H9 (cell line): ENCODE measurements at regions not wholly inside any gene's neighbourhood (a gene's known extent, or its start where the extent isn't known, plus 50 kb on each side); places are given as distances from the start of the nearest gene placed in this dataset.

ENCODE experiments used
- DNase-seq: peaks from one replicate; pipeline ENCODE4 v3.0.0-alpha.2; 2017
- H2AFZ ChIP-seq: one replicate; pipeline ENCODE4 v1.6.1; 2013; ENCODE audit warnings: mild to moderate bottlenecking, low read length, control low read depth, moderate library complexity
- H2AK5ac ChIP-seq: 2 replicates; pipeline ENCODE4 v1.6.1; 2013; ENCODE audit warnings: low read length, control low read depth, mixed read lengths; ENCODE audit not compliant: insufficient read length
- H2BK120ac ChIP-seq: one replicate; pipeline ENCODE4 v1.6.1; 2013; ENCODE audit warnings: low read depth, mild to moderate bottlenecking, low read length, control low read depth, inconsistent platforms; ENCODE audit not compliant: poor library complexity, severe bottlenecking
- H2BK12ac ChIP-seq: 2 replicates; pipeline ENCODE4 v1.6.1; 2013; ENCODE audit warnings: low read length, control low read depth, mixed read lengths, low read depth; ENCODE audit not compliant: insufficient read length
- H2BK15ac ChIP-seq: 2 replicates; pipeline ENCODE4 v1.6.1; 2013; ENCODE audit warnings: low read depth, low read length, control low read depth
- H2BK20ac ChIP-seq: one replicate; pipeline ENCODE4 v1.6.1; 2013; ENCODE audit warnings: low read depth, mild to moderate bottlenecking, low read length, control low read depth, inconsistent platforms; ENCODE audit not compliant: poor library complexity, severe bottlenecking
- H2BK5ac ChIP-seq: 2 replicates; pipeline ENCODE4 v1.6.1; 2013; ENCODE audit warnings: low read length, control low read depth, mixed read lengths; ENCODE audit not compliant: insufficient read length
- H3K14ac ChIP-seq: 2 replicates; pipeline ENCODE4 v1.6.1; 2013; ENCODE audit warnings: low read length, control low read depth; ENCODE audit not compliant: insufficient read depth
- H3K18ac ChIP-seq: 2 replicates; pipeline ENCODE4 v1.6.1; 2013; ENCODE audit warnings: low read depth, mild to moderate bottlenecking, mixed read lengths, low read length, control low read depth; ENCODE audit not compliant: insufficient read length
- H3K23ac ChIP-seq: 2 replicates; pipeline ENCODE4 v1.6.1; 2013; ENCODE audit warnings: low read length, control low read depth, mixed read lengths, low read depth; ENCODE audit not compliant: insufficient read length
- H3K23me2 ChIP-seq: 2 replicates; pipeline ENCODE4 v1.6.1; 2013; ENCODE audit warnings: low read depth, mild to moderate bottlenecking, mixed read lengths, low read length, control low read depth; ENCODE audit not compliant: insufficient read length, poor library complexity, severe bottlenecking
- H3K27ac ChIP-seq: 2 replicates; pipeline ENCODE4 v1.5.1; 2013; ENCODE audit warnings: low read length, control low read depth, mixed read lengths, low read depth; ENCODE audit not compliant: insufficient read length
- H3K27me3 ChIP-seq: 2 replicates; pipeline ENCODE4 v1.6.1; 2013; ENCODE audit warnings: low read length, control low read depth, inconsistent platforms; ENCODE audit not compliant: insufficient read depth
- H3K4ac ChIP-seq: 2 replicates; pipeline ENCODE4 v1.6.1; 2013; ENCODE audit warnings: low read depth, mild to moderate bottlenecking, control low read depth, inconsistent platforms, low read length, moderate library complexity
- H3K4me1 ChIP-seq: 2 replicates; pipeline ENCODE4 v1.6.1; 2013; ENCODE audit warnings: low read length, control low read depth, inconsistent platforms; ENCODE audit not compliant: insufficient read depth
- H3K4me2 ChIP-seq: 2 replicates; pipeline ENCODE4 v1.6.1; 2013; ENCODE audit warnings: low read length, control low read depth, mixed read lengths; ENCODE audit not compliant: insufficient read length, insufficient read depth
- H3K56ac ChIP-seq: 2 replicates; pipeline ENCODE4 v1.6.1; 2013; ENCODE audit warnings: low read depth, mild to moderate bottlenecking, mixed read lengths, low read length, control low read depth; ENCODE audit not compliant: insufficient read length
- H3K79me1 ChIP-seq: 2 replicates; pipeline ENCODE4 v1.6.1; 2013; ENCODE audit warnings: low read depth, mild to moderate bottlenecking, moderate library complexity, low read length, control low read depth, inconsistent platforms; ENCODE audit not compliant: insufficient read depth, poor library complexity, severe bottlenecking
- H3K79me2 ChIP-seq: 2 replicates; pipeline ENCODE4 v1.6.1; 2013; ENCODE audit warnings: low read length, control low read depth, inconsistent platforms; ENCODE audit not compliant: insufficient read depth
- H3K9ac ChIP-seq: 2 replicates; pipeline ENCODE4 v1.6.1; 2013; ENCODE audit warnings: low read length, control low read depth, mixed read lengths; ENCODE audit not compliant: insufficient read length; ENCODE audit errors: extremely low read depth
- H3K9me3 ChIP-seq: one replicate; pipeline ENCODE4 v1.6.1; 2013; ENCODE audit warnings: low read depth, low read length, inconsistent platforms; ENCODE audit not compliant: control insufficient read depth
- H3T11ph ChIP-seq: one replicate; pipeline ENCODE4 v1.6.1; 2013; ENCODE audit warnings: mild to moderate bottlenecking, low read length, control low read depth, inconsistent platforms
- H4K20me1 ChIP-seq: one replicate; pipeline ENCODE4 v1.6.1; 2013; ENCODE audit not compliant: control insufficient read depth, insufficient read length, insufficient read depth
- H4K5ac ChIP-seq: 2 replicates; pipeline ENCODE4 v1.6.1; 2013; ENCODE audit warnings: low read depth, mild to moderate bottlenecking, mixed read lengths, low read length, control low read depth; ENCODE audit not compliant: insufficient read length
- H4K8ac ChIP-seq: replicated peaks from 2 replicates; pipeline ENCODE4 v1.6.1; 2013; ENCODE audit warnings: low read length, control low read depth, mixed read lengths, low read depth; ENCODE audit not compliant: insufficient read length
- H4K91ac ChIP-seq: 2 replicates; pipeline ENCODE4 v1.6.1; 2013; ENCODE audit warnings: low read depth, mild to moderate bottlenecking, moderate library complexity, mixed read lengths, low read length, control low read depth; ENCODE audit not compliant: insufficient read length
- H3K27ac Mint-ChIP-seq, 3 experiments: 2 replicates in 2 of 3; 3 replicates in 1 of 3; pipeline ENCODE4 v1.8.0; 2020 to 2021; ENCODE audit warnings: mixed read lengths in 3 of 3, mild to moderate bottlenecking in 1 of 3, moderate library complexity in 1 of 3
- H3K27me3 Mint-ChIP-seq: 2 replicates; pipeline ENCODE4 v1.8.0; 2021; ENCODE audit warnings: low read depth, mild to moderate bottlenecking, moderate library complexity, mixed read lengths
- H3K36me3 Mint-ChIP-seq, 3 experiments: 2 replicates in 2 of 3; 3 replicates in 1 of 3; pipeline ENCODE4 v1.8.0; 2020 to 2021; ENCODE audit warnings: low read depth in 3 of 3, mixed read lengths in 3 of 3; ENCODE audit not compliant: insufficient read depth in 1 of 3
- H3K4me1 Mint-ChIP-seq, 2 experiments: 2 replicates each; pipeline ENCODE4 v1.8.0; 2020; ENCODE audit warnings: mixed read lengths in 2 of 2
- H3K4me3 Mint-ChIP-seq, 2 experiments: 2 replicates in 1 of 2; 3 replicates in 1 of 2; pipeline ENCODE4 v1.8.0; 2020 to 2021; ENCODE audit warnings: mild to moderate bottlenecking in 2 of 2, mixed read lengths in 2 of 2, moderate library complexity in 1 of 2
- H3K9me3 Mint-ChIP-seq, 2 experiments: 2 replicates in 1 of 2; 3 replicates in 1 of 2; pipeline ENCODE4 v1.8.0; 2020; ENCODE audit warnings: mild to moderate bottlenecking in 2 of 2, mixed read lengths in 2 of 2, moderate library complexity in 1 of 2
- WGBS: extraction: QIAGEN DNeasy Blood & Tissue Kit; methylation state at CpG from one replicate; pipeline ENCODE4 v1.1.7; 2013; ENCODE audit warnings: missing lambda C conversion rate, low lambda C conversion rate, mixed read lengths; ENCODE audit not compliant: insufficient read length; ENCODE audit errors: extremely low coverage; 5-methylcytosine and 5-hydroxymethylcytosine counted together
- TF ChIP-seq, protein P1 (sequence below): fragments of 200-600 bp; sonication (generic); conservative IDR thresholded peaks from 3 replicates; pipeline ENCODE4 v1.8.0; 2021; ENCODE audit warnings: antibody characterized with exemption, mild to moderate bottlenecking

DNA sequence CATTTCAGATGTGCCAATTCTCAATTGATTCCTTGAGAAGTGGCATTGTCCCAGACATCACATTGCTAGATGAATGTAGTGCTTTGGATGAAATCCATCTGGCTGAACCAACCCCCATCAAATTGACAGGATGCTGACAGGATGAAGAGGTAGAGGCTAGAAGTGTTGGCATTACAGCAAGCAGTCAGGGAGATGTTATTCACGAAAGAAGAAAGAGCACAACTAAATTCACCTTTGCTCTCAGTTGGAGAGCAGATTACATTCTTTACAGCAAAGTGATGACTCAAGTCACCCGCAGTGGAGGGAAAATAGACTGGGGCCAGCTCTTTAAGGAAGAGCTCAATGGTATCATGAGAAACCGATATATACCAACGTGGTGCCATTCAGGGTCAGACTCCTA, 259.6 kb downstream of the C4orf33 start:
- Histone ChIP-seq H3K23ac (no peak overlapping the region), H3K27me3 (no peaks in the 10 kb centered on the region), H3K23me2 (no peaks in the 10 kb centered on the region), H2BK5ac (no peak overlapping the region), H3K79me2 (no peaks in the 10 kb centered on the region), H2AK5ac (no peak overlapping the region), H3T11ph (no peak overlapping the region), H2BK12ac (no peak overlapping the region), H3K9me3 (no peaks in the 10 kb centered on the region), H2BK15ac (no peak overlapping the region), H2BK20ac (no peak overlapping the region), H4K20me1 (no peaks in the 10 kb centered on the region), H3K14ac (no peak overlapping the region), H4K5ac (no peak overlapping the region), H3K4ac (no peak overlapping the region), H4K8ac (no peak overlapping the region), H2BK120ac (no peak overlapping the region), H2AFZ (no peak overlapping the region), H3K56ac (no peak overlapping the region), H3K27ac (no peak overlapping the region), H3K18ac (no peak overlapping the region), H3K4me1 (no peaks in the 10 kb centered on the region), H3K4me2 (no peak overlapping the region), H3K79me1 (no peaks in the 10 kb centered on the region), H4K91ac (no peak overlapping the region), H3K9ac (no peak overlapping the region)
- no CpG with 5 or more reads among the region's 4 CpGs for WGBS
- Mint-ChIP-seq H3K27ac (no peak overlapping the region), H3K4me3 (no peak overlapping the region), H3K4me1 (peaks cover 7 to 12% of the 10 kb centered on the region in 2 experiments; a peak in 3 of 4 replicates), H3K9me3 (no peaks in the 10 kb centered on the region), H3K36me3 (no peaks in the 10 kb centered on the region), H3K27me3 (no peaks in the 10 kb centered on the region)
- TF ChIP-seq, protein P1, sequence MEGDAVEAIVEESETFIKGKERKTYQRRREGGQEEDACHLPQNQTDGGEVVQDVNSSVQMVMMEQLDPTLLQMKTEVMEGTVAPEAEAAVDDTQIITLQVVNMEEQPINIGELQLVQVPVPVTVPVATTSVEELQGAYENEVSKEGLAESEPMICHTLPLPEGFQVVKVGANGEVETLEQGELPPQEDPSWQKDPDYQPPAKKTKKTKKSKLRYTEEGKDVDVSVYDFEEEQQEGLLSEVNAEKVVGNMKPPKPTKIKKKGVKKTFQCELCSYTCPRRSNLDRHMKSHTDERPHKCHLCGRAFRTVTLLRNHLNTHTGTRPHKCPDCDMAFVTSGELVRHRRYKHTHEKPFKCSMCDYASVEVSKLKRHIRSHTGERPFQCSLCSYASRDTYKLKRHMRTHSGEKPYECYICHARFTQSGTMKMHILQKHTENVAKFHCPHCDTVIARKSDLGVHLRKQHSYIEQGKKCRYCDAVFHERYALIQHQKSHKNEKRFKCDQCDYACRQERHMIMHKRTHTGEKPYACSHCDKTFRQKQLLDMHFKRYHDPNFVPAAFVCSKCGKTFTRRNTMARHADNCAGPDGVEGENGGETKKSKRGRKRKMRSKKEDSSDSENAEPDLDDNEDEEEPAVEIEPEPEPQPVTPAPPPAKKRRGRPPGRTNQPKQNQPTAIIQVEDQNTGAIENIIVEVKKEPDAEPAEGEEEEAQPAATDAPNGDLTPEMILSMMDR, result no peak
- no peak for DNase-seq
